ENCODE measurements at regions not wholly inside any gene's neighbourhood (a gene's known extent, or its start where the extent isn't known, plus 50 kb on each side); places are given as distances from the start of the nearest gene placed in this dataset.

DNA sequence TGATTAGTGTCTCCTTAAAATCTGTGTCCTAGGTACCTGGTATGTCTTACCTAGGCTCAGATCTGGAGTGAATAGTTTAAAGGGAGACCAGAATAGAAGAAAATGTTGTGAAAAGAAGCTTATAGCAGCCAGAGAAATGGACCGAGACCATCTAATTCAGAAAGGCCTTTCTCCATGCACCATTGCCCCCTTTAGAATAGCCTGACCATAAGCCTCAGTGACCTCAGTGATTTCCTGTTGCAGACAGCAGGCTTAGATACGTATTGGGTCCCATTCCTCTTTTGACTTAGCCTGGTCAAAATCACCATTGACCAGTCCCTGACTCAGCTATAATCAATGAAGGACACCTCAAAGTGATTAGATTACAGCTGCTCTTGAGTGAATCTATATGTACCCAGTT is 690.7 kb upstream of the KLHL29 start:
- ChIA-PET POLR2A (no interaction called here), CTCF (no interaction called here)
- H3K9me3 ChIP-seq = no peaks in the 10 kb centered on the region
- no peak for DNase-seq (ENCODE audit: low read depth in 1 of 2, low spot score in 1 of 2)
- no peak for ATAC-seq
- TF ChIP-seq ZC3H11A (IDR thresholded peaks at IDR 0.05) = no peak
- TF ChIP-seq, protein P1, sequence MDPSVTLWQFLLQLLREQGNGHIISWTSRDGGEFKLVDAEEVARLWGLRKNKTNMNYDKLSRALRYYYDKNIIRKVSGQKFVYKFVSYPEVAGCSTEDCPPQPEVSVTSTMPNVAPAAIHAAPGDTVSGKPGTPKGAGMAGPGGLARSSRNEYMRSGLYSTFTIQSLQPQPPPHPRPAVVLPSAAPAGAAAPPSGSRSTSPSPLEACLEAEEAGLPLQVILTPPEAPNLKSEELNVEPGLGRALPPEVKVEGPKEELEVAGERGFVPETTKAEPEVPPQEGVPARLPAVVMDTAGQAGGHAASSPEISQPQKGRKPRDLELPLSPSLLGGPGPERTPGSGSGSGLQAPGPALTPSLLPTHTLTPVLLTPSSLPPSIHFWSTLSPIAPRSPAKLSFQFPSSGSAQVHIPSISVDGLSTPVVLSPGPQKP (IDR thresholded peaks at IDR 0.05; ENCODE audit: low read depth, low read length) = no peak
- TF ChIP-seq GATA3 (IDR thresholded peaks at IDR 0.05; ENCODE audit: borderline replicate concordance) = no peak
- no peak for TF ChIP-seq RAD21 (conservative IDR thresholded peaks at IDR 0.05 in 1 of 2, IDR thresholded peaks at IDR 0.05 in 1 of 2)
- no peak for TF ChIP-seq JUN (IDR thresholded peaks at IDR 0.05)
- no peak for TF ChIP-seq MAZ (IDR thresholded peaks at IDR 0.05; ENCODE audit: borderline replicate concordance, low read depth, low read length)
- TF ChIP-seq CBX2 (IDR thresholded peaks at IDR 0.05; ENCODE audit: borderline replicate concordance, low read depth) = no peak
- TF ChIP-seq, protein P2, sequence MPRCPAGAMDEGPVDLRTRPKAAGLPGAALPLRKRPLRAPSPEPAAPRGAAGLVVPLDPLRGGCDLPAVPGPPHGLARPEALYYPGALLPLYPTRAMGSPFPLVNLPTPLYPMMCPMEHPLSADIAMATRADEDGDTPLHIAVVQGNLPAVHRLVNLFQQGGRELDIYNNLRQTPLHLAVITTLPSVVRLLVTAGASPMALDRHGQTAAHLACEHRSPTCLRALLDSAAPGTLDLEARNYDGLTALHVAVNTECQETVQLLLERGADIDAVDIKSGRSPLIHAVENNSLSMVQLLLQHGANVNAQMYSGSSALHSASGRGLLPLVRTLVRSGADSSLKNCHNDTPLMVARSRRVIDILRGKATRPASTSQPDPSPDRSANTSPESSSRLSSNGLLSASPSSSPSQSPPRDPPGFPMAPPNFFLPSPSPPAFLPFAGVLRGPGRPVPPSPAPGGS (IDR thresholded peaks at IDR 0.05) = no peak
- TF ChIP-seq RFX5 (IDR thresholded peaks at IDR 0.05) = no peak
- TF ChIP-seq, protein P3, sequence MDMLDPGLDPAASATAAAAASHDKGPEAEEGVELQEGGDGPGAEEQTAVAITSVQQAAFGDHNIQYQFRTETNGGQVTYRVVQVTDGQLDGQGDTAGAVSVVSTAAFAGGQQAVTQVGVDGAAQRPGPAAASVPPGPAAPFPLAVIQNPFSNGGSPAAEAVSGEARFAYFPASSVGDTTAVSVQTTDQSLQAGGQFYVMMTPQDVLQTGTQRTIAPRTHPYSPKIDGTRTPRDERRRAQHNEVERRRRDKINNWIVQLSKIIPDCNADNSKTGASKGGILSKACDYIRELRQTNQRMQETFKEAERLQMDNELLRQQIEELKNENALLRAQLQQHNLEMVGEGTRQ (IDR thresholded peaks at IDR 0.05) = no peak
- no peak for TF ChIP-seq ZSCAN20 (CRISPR knock-in tag; IDR thresholded peaks at IDR 0.05)
- no peak for TF ChIP-seq FOSB (CRISPR knock-in tag; IDR thresholded peaks at IDR 0.05)
- no peak for TF ChIP-seq JUNB (IDR thresholded peaks at IDR 0.05)
- TF ChIP-seq MYC (IDR thresholded peaks at IDR 0.05; ENCODE audit: borderline replicate concordance, low read length) = no peak
- no peaks in the 10 kb centered on the region for H3K4me1 ChIP-seq
- WGBS (ENCODE audit: missing lambda C conversion rate) = 9% methylated on average over 2 of the region's 2 CpGs
- H3K4me3 ChIP-seq = no peak overlapping the region
- no peak overlapping the region for H3K4me2 ChIP-seq
- no peak overlapping the region for H3K27ac ChIP-seq
- FAIRE-seq = no peak

DNA sequence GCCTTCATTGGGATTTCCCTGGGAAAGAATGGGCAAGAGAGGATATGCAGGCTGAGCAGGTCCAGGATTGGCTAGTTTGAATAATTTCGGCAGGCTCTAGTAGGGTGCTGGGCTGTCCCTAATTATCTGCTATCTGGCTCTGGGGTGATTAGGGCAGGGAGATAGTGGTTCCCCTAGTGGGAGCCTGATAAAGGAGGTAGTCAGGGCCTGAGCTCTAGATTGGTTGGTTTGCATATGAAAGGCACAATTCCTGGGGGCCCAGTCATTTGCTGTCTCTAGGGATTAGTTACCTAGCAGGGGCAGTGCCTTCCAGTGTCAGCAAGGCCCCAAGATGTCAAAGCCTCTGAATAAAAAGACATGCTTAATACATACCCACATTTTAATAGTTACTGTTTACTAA is 690.1 kb upstream of the KLHL29 start:
- H3K4me3 ChIP-seq = no peak overlapping the region
- DNase-seq (ENCODE audit: low read depth in 1 of 2, low spot score in 1 of 2) (no peak), FAIRE-seq (no peak), ATAC-seq (no peak)
- H3K9me3 ChIP-seq = no peaks in the 10 kb centered on the region
- 0% methylated on average over 1 of the region's 1 CpG for WGBS (ENCODE audit: missing lambda C conversion rate)
- H3K27ac ChIP-seq = no peak overlapping the region
- ChIA-PET CTCF (no interaction called here), POLR2A (no interaction called here)
- no peak overlapping the region for H3K4me2 ChIP-seq
- TF ChIP-seq RNF2 (IDR thresholded peaks at IDR 0.05; ENCODE audit: borderline replicate concordance, low read depth) = no peak
- no peak for TF ChIP-seq MAFK (IDR thresholded peaks at IDR 0.05; ENCODE audit: partially characterized antibody)
- TF ChIP-seq, protein P4, sequence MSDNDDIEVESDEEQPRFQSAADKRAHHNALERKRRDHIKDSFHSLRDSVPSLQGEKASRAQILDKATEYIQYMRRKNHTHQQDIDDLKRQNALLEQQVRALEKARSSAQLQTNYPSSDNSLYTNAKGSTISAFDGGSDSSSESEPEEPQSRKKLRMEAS (IDR thresholded peaks at IDR 0.05) = no peak
- TF ChIP-seq CBX2 (IDR thresholded peaks at IDR 0.05; ENCODE audit: borderline replicate concordance, low read depth) = no peak
- no peak for TF ChIP-seq POLR2A (IDR thresholded peaks at IDR 0.05; ENCODE audit: low read length)
- no peak for TF ChIP-seq RARB (CRISPR knock-in tag; IDR thresholded peaks at IDR 0.05)
- TF ChIP-seq, protein P5, sequence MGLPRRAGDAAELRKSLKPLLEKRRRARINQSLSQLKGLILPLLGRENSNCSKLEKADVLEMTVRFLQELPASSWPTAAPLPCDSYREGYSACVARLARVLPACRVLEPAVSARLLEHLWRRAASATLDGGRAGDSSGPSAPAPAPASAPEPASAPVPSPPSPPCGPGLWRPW (IDR thresholded peaks at IDR 0.05) = no peak
- TF ChIP-seq ESRRA (IDR thresholded peaks at IDR 0.05; ENCODE audit: borderline replicate concordance, low read length) = no peak
- TF ChIP-seq, protein P1 (IDR thresholded peaks at IDR 0.05; ENCODE audit: low read depth, low read length) = no peak
- TF ChIP-seq KDM1A (IDR thresholded peaks at IDR 0.05; ENCODE audit: low read depth) = no peak
- no peak for TF ChIP-seq ZSCAN20 (CRISPR knock-in tag; IDR thresholded peaks at IDR 0.05)
- TF ChIP-seq TP53 (CRISPR knock-in tag; IDR thresholded peaks at IDR 0.05) = no peak
- TF ChIP-seq PHF8 (IDR thresholded peaks at IDR 0.05; ENCODE audit: borderline replicate concordance, low read depth) = no peak
- TF ChIP-seq CBX8 (IDR thresholded peaks at IDR 0.05) = no peak
- no peak for TF ChIP-seq ZNF302 (CRISPR knock-in tag; IDR thresholded peaks at IDR 0.05)
- TF ChIP-seq KDM5A (IDR thresholded peaks at IDR 0.05) = no peak
- TF ChIP-seq, protein P2 (IDR thresholded peaks at IDR 0.05) = no peak
- no peak for TF ChIP-seq HOXA7 (CRISPR knock-in tag; IDR thresholded peaks at IDR 0.05)
- TF ChIP-seq RFX5 (IDR thresholded peaks at IDR 0.05) = no peak
- no peak for TF ChIP-seq CEBPB (IDR thresholded peaks at IDR 0.05)
- no peaks in the 10 kb centered on the region for H3K4me1 ChIP-seq
